Thyroid gland (tissue), 4 donors: ENCODE measurements at regions not wholly inside any gene's neighbourhood (a gene's known extent, or its start where the extent isn't known, plus 50 kb on each side); places are given as distances from the start of the nearest gene placed in this dataset.
"Not testable (repeated sequence)": the region's sequence is repeated elsewhere in the genome, so short reads cannot be mapped to it uniquely, and the experiment has no call there.

Source experiments
- DNase-seq, 2 donors: peaks; one replicate each; pipeline ENCODE4 v3.0.0-alpha.2; 2019
- H3K27ac ChIP-seq, 3 donors: fragments of 200-600 bp; sonication (generic); 1 replicate in 2 of 3; 2 replicates in 1 of 3; pipeline ENCODE4 v1.5.1; 2016 to 2019; ENCODE audit warnings: mild to moderate bottlenecking in 1 of 3, moderate library complexity in 1 of 3
- H3K27me3 ChIP-seq: fragments of 200-600 bp; sonication (generic); one replicate; pipeline ENCODE4 v1.5.1; 2019
- H3K36me3 ChIP-seq, 2 donors: fragments of 200-600 bp; sonication (generic); one replicate each; pipeline ENCODE4 v1.5.1; 2016 to 2019
- H3K4me1 ChIP-seq, 2 donors: fragments of 200-600 bp; sonication (generic); one replicate each; pipeline ENCODE4 v1.5.1; 2017 to 2019
- H3K4me3 ChIP-seq, 3 donors: fragments of 200-600 bp; sonication (generic); replicated peaks in 1 of 3; 1 replicate in 2 of 3; 2 replicates in 1 of 3; pipeline ENCODE4 v1.5.1; 2016; ENCODE audit warnings: mild to moderate bottlenecking in 1 of 3
- H3K9me3 ChIP-seq: fragments of 200-600 bp; sonication (generic); one replicate; pipeline ENCODE4 v1.5.1; 2017
- POLR2A ChIP-seq, 2 donors: fragments of 450-650 bp; IDR thresholded peaks; one replicate each; pipeline ENCODE4 v1.6.1; 2017; ENCODE audit warnings: antibody characterized with exemption in 2 of 2, mild to moderate bottlenecking in 2 of 2, moderate library complexity in 1 of 2
- WGBS, 2 donors: methylation state at CpG; one replicate each; pipeline ENCODE4 v1.1.5; 2017; 5-methylcytosine and 5-hydroxymethylcytosine counted together
- intact Hi-C: fragments of 100-400 bp; cut with DNase I; formaldehyde crosslinking; loops from one replicate; pipeline ENCODE4 v1.15.1; 2023
- TF ChIP-seq, protein P1 (sequence below), 6 experiments: fragments of 200-600 bp in 3 of 6; fragments of 450-650 bp in 3 of 6; sonication (generic) in 3 of 6; IDR thresholded peaks; one replicate each; pipeline ENCODE4 v1.5.1; 2016 to 2019; ENCODE audit warnings: antibody characterized with exemption in 6 of 6, mild to moderate bottlenecking in 2 of 6, inconsistent platforms in 1 of 6, moderate library complexity in 1 of 6

DNA sequence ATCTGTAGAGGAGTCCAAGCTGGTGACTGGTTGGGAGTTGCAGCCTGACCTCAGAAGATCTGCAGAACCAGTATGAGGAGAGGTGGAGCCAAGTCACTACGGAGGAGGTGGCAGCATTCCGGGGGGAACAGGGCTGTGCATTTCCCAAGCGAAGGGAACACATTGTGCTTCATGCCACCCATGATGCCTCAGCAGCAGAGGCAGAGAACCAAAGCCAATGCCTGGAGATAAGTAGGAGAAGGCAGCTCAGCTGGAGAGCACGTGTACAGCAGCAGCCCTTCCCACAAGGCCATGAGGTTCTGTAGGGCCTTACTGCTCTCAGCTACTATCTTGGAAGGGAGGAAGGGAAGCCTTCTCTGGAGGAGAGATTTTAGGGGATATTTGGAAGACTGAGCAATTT lies 67.2 kb upstream of the LRPPRC start:
- Histone ChIP-seq H3K36me3 (no peaks in the 10 kb centered on the region), H3K27me3 (no peaks in the 10 kb centered on the region), H3K27ac (no peak overlapping the region), H3K9me3 (no peaks in the 10 kb centered on the region), H3K4me1 (no peaks in the 10 kb centered on the region), H3K4me3 (no peak overlapping the region)
- WGBS, 2 donors: 83 to 88% methylated on average over 4 of the region's 4 CpGs
- TF ChIP-seq, protein P1, sequence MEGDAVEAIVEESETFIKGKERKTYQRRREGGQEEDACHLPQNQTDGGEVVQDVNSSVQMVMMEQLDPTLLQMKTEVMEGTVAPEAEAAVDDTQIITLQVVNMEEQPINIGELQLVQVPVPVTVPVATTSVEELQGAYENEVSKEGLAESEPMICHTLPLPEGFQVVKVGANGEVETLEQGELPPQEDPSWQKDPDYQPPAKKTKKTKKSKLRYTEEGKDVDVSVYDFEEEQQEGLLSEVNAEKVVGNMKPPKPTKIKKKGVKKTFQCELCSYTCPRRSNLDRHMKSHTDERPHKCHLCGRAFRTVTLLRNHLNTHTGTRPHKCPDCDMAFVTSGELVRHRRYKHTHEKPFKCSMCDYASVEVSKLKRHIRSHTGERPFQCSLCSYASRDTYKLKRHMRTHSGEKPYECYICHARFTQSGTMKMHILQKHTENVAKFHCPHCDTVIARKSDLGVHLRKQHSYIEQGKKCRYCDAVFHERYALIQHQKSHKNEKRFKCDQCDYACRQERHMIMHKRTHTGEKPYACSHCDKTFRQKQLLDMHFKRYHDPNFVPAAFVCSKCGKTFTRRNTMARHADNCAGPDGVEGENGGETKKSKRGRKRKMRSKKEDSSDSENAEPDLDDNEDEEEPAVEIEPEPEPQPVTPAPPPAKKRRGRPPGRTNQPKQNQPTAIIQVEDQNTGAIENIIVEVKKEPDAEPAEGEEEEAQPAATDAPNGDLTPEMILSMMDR (IDR thresholded peaks at IDR 0.05): no peak
- no peak for TF ChIP-seq POLR2A (IDR thresholded peaks at IDR 0.05)
- intact Hi-C loops: no loop called here
- DNase-seq: no peak

DNA sequence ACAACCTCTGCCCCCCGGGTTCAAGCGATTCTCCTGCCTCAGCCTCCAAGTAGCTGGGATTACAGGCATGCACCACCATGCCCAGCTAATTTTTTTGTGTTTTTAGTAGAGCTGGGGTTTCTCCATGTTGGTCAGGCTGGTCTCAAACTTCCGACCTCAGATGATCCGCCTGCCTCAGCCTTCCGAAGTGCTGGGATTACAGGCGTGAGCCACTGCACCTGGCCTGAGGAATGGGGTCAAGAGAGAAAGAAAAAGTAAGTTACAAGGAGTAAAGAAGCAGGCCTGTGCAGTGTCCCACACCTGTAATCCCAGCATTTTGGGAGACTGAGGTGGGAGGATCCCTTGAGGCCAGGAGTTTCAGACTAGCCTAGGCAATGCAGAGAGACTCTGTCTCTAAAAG lies 68.5 kb upstream of the LRPPRC start:
- H3K27me3 ChIP-seq, H3K36me3 ChIP-seq, intact Hi-C loops, H3K27ac ChIP-seq, H3K9me3 ChIP-seq, H3K4me3 ChIP-seq, H3K4me1 ChIP-seq, DNase-seq: not testable (repeated sequence)
- 94 to 96% methylated on average over 6 of the region's 6 CpGs for WGBS, 2 donors

- not testable (repeated sequence) for H3K4me3 ChIP-seq
- 98 to 100% methylated on average over 8 to 16 of the region's 57 CpGs for WGBS, 2 donors
Observed at GRCh38 chr2:44067012-44067790, 71.4 kb upstream of the LRPPRC start.

GRCh38 chr2:44067791-44068181 lies 72.0 kb upstream of the LRPPRC start:
- WGBS, 2 donors: 90 to 96% methylated on average over 2 to 12 of the region's 22 CpGs
- DNase-seq, H3K27me3 ChIP-seq, H3K4me1 ChIP-seq, intact Hi-C loops, H3K9me3 ChIP-seq, H3K4me3 ChIP-seq, H3K27ac ChIP-seq, H3K36me3 ChIP-seq: not testable (repeated sequence)

More at GRCh38 chr2:44067012-44067790, 71.4 kb upstream of the LRPPRC start:
- DNase-seq, H3K36me3 ChIP-seq, H3K9me3 ChIP-seq, H3K27me3 ChIP-seq, H3K27ac ChIP-seq, intact Hi-C loops, H3K4me1 ChIP-seq: not testable (repeated sequence)

- DNase-seq: no peak
- H3K9me3 ChIP-seq: no peaks in the 10 kb centered on the region
- no peaks in the 10 kb centered on the region for H3K27me3 ChIP-seq
- intact Hi-C loops: no loop called here
- peaks cover 0 to 5% of the 10 kb centered on the region in 2 donors for H3K4me1 ChIP-seq
- no peak overlapping the region for H3K27ac ChIP-seq
- no peak overlapping the region for H3K4me3 ChIP-seq
- H3K36me3 ChIP-seq: no peaks in the 10 kb centered on the region
- 94% methylated on average over 2 of the region's 2 CpGs for WGBS, 2 donors
- TF ChIP-seq POLR2A (IDR thresholded peaks at IDR 0.05): no peak
- TF ChIP-seq, protein P1 (IDR thresholded peaks at IDR 0.05): no peak
Observed at GRCh38 chr2:44071454-44072046, 75.8 kb upstream of the LRPPRC start.

- 93 to 95% methylated on average over 3 of the region's 3 CpGs for WGBS, 2 donors
- H3K9me3 ChIP-seq, H3K27me3 ChIP-seq, H3K4me3 ChIP-seq, DNase-seq, H3K36me3 ChIP-seq, H3K27ac ChIP-seq, intact Hi-C loops, H3K4me1 ChIP-seq: not testable (repeated sequence)
Observed at GRCh38 chr2:44073667-44074066, 77.9 kb upstream of the LRPPRC start.

DNA sequence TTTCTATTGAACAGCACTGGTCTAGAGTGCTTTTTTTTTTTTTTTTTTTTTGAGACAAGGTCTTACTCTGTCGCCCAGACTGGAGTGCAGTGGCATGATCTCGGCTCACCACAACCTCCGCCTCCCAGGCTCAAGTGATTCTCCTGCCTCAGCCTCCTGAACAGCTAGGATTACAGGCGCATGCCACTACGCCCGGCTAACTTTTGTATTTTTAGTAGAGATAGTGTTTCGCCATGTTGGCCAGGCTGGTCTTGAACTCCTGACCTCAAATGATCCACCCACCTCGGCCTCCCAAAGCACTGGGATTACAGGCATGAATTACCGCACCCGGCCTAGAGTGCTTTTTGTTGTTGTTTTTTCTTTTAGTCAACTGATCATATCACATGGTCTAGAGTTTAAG lies 79.0 kb upstream of the LRPPRC start:
- H3K9me3 ChIP-seq, H3K27ac ChIP-seq, H3K36me3 ChIP-seq, DNase-seq, intact Hi-C loops, H3K4me3 ChIP-seq, H3K4me1 ChIP-seq, H3K27me3 ChIP-seq: not testable (repeated sequence)
- 87% methylated on average over 10 of the region's 10 CpGs for WGBS, 2 donors
